Esophagus muscularis mucosa (tissue), 4 donors: ENCODE measurements at regions not wholly inside any gene's neighbourhood (a gene's known extent, or its start where the extent isn't known, plus 50 kb on each side); places are given as distances from the start of the nearest gene placed in this dataset.
"Not testable (repeated sequence)": the region's sequence is repeated elsewhere in the genome, so short reads cannot be mapped to it uniquely, and the experiment has no call there.

Experiments
- DNase-seq: peaks from one replicate; pipeline ENCODE4 v3.0.0-alpha.2; 2017; ENCODE audit errors: extremely low spot score
- H3K27ac ChIP-seq, 4 donors: fragments of 200-600 bp; sonication (generic); replicated peaks in 1 of 4; 1 replicate in 3 of 4; 2 replicates in 1 of 4; pipeline ENCODE4 v1.5.1; 2016 to 2019; ENCODE audit warnings: mild to moderate bottlenecking in 1 of 4
- H3K27me3 ChIP-seq, 4 donors: fragments of 200-600 bp; sonication (generic); one replicate each; pipeline versions ENCODE4 v1.5.1 to v1.6.0; 2016 to 2019
- H3K36me3 ChIP-seq, 4 donors: fragments of 200-600 bp; sonication (generic); one replicate each; pipeline ENCODE4 v1.5.1; 2016 to 2019
- H3K4me1 ChIP-seq, 4 donors: fragments of 200-600 bp; sonication (generic); one replicate each; pipeline ENCODE4 v1.5.1; 2016 to 2019
- H3K4me3 ChIP-seq, 4 donors: fragments of 200-600 bp; sonication (generic); 1 replicate in 2 of 4; 2 replicates in 2 of 4; pipeline ENCODE4 v1.5.1; 2016 to 2019; ENCODE audit warnings: mild to moderate bottlenecking in 4 of 4, moderate library complexity in 1 of 4
- H3K9me3 ChIP-seq, 4 donors: fragments of 200-600 bp; sonication (generic); 1 replicate in 3 of 4; 2 replicates in 1 of 4; pipeline ENCODE4 v1.5.1; 2016 to 2019
- CTCF ChIP-seq, 3 experiments: fragments of 200-600 bp in 2 of 3; fragments of 450-650 bp in 1 of 3; sonication (generic) in 2 of 3; IDR thresholded peaks; one replicate each; pipeline ENCODE4 v1.5.1; 2017 to 2019; ENCODE audit warnings: antibody characterized with exemption in 3 of 3, mild to moderate bottlenecking in 2 of 3, moderate library complexity in 1 of 3
- EP300 ChIP-seq: sonication (generic); formaldehyde crosslinking; IDR thresholded peaks from one replicate; pipeline ENCODE4 v1.6.1; 2017; ENCODE audit warnings: antibody characterized with exemption
- POLR2A ChIP-seq: fragments of 450-650 bp; IDR thresholded peaks from one replicate; pipeline ENCODE4 v1.6.1; 2017; ENCODE audit warnings: antibody characterized with exemption, moderate library complexity, mild to moderate bottlenecking, low read depth
- POLR2AphosphoS5 ChIP-seq, 2 donors: sonication (generic); formaldehyde crosslinking; IDR thresholded peaks; one replicate each; pipeline ENCODE4 v1.6.1; 2017; ENCODE audit warnings: antibody characterized with exemption in 2 of 2
- WGBS: methylation state at CpG from one replicate; pipeline ENCODE4 v1.1.5; 2018; 5-methylcytosine and 5-hydroxymethylcytosine counted together
- intact Hi-C: fragments of 100-400 bp; cut with DNase I; formaldehyde crosslinking; loops from one replicate; pipeline ENCODE4 v1.15.1; 2023

GRCh38 chr3:26505399-26505798 lies 117.2 kb upstream of the LRRC3B start:
- H3K27ac ChIP-seq: no peak overlapping the region
- no peak for DNase-seq
- WGBS: 63% methylated on average over 3 of the region's 3 CpGs
- H3K36me3 ChIP-seq: no peaks in the 10 kb centered on the region
- no peaks in the 10 kb centered on the region for H3K9me3 ChIP-seq
- H3K4me3 ChIP-seq: no peak overlapping the region
- H3K4me1 ChIP-seq: no peaks in the 10 kb centered on the region
- TF ChIP-seq CTCF (IDR thresholded peaks at IDR 0.05) (no peak), POLR2AphosphoS5 (IDR thresholded peaks at IDR 0.05) (no peak), POLR2A (no peak), EP300 (no peak)
- no peaks in the 10 kb centered on the region for H3K27me3 ChIP-seq
- intact Hi-C loops: no loop called here

- H3K27ac ChIP-seq, H3K4me3 ChIP-seq, H3K36me3 ChIP-seq, H3K9me3 ChIP-seq, H3K27me3 ChIP-seq, intact Hi-C loops, H3K4me1 ChIP-seq, DNase-seq: not testable (repeated sequence)
- WGBS: 74% methylated on average over 5 of the region's 5 CpGs
These were observed 108.0 kb upstream of the LRRC3B start for GRCh38 chr3:26514445-26515029.

GRCh38 chr3:26515351-26515750 lies 107.2 kb upstream of the LRRC3B start:
- no peak overlapping the region for H3K27ac ChIP-seq
- 52% methylated on average over 2 of the region's 2 CpGs for WGBS
- peaks cover 0 to under 1% (median 0%) of the 10 kb centered on the region in 4 donors for H3K9me3 ChIP-seq
- H3K4me3 ChIP-seq: no peak overlapping the region
- no peaks in the 10 kb centered on the region for H3K4me1 ChIP-seq
- TF ChIP-seq POLR2A: no peak
- TF ChIP-seq POLR2AphosphoS5 (IDR thresholded peaks at IDR 0.05): no peak
- TF ChIP-seq CTCF (IDR thresholded peaks at IDR 0.05): no peak
- no peak for TF ChIP-seq EP300
- intact Hi-C loops: no loop called here
- DNase-seq: no peak
- H3K27me3 ChIP-seq: no peaks in the 10 kb centered on the region
- H3K36me3 ChIP-seq: no peaks in the 10 kb centered on the region

GRCh38 chr3:26521261-26521660 lies 101.3 kb upstream of the LRRC3B start:
- 94% methylated on average over 1 of the region's 1 CpG for WGBS
- intact Hi-C loops: no loop called here
- H3K9me3 ChIP-seq: peaks cover 0 to 18% (median 11%) of the 10 kb centered on the region in 4 donors
- no peak overlapping the region for H3K4me3 ChIP-seq
- no peak for TF ChIP-seq EP300
- no peak for TF ChIP-seq CTCF (IDR thresholded peaks at IDR 0.05)
- TF ChIP-seq POLR2AphosphoS5 (IDR thresholded peaks at IDR 0.05): no peak
- TF ChIP-seq POLR2A: no peak
- H3K27ac ChIP-seq: no peak overlapping the region
- no peaks in the 10 kb centered on the region for H3K27me3 ChIP-seq
- no peaks in the 10 kb centered on the region for H3K36me3 ChIP-seq
- peaks cover 0 to 4% (median 0%) of the 10 kb centered on the region in 4 donors for H3K4me1 ChIP-seq
- DNase-seq: no peak

- no peaks in the 10 kb centered on the region for H3K27me3 ChIP-seq
- intact Hi-C loops: no loop called here
- H3K4me3 ChIP-seq: no peak overlapping the region
- H3K27ac ChIP-seq: no peak overlapping the region
- H3K9me3 ChIP-seq: peaks cover 0 to 18% (median 11%) of the 10 kb centered on the region in 4 donors
- H3K36me3 ChIP-seq: no peaks in the 10 kb centered on the region
- no peak for TF ChIP-seq EP300
- no peak for TF ChIP-seq POLR2AphosphoS5 (IDR thresholded peaks at IDR 0.05)
- no peak for TF ChIP-seq CTCF (IDR thresholded peaks at IDR 0.05)
- no peak for TF ChIP-seq POLR2A
- peaks cover 0 to 4% (median 0%) of the 10 kb centered on the region in 4 donors for H3K4me1 ChIP-seq
- DNase-seq: no peak
- 62% methylated on average over 1 of the region's 1 CpG for WGBS
These were observed 99.7 kb upstream of the LRRC3B start for GRCh38 chr3:26522919-26523318.
